Trophoblast cell (in vitro differentiated cells and primary cell): ENCODE measurements at regions not wholly inside any gene's neighbourhood (a gene's known extent, or its start where the extent isn't known, plus 50 kb on each side); places are given as distances from the start of the nearest gene placed in this dataset.

Experiments
- DNase-seq, 2 donors: peaks; one replicate each; pipeline ENCODE4 v3.0.0-alpha.2; 2016
- H2AFZ ChIP-seq: 2 replicates; pipeline ENCODE4 v1.6.1; 2013; ENCODE audit warnings: low read length, moderate library complexity, mild to moderate bottlenecking; ENCODE audit not compliant: insufficient read depth, poor library complexity
- H2AK5ac ChIP-seq: 2 replicates; pipeline ENCODE4 v1.6.1; 2013; ENCODE audit warnings: mild to moderate bottlenecking, low read length
- H2BK120ac ChIP-seq: 2 replicates; pipeline ENCODE4 v1.6.1; 2013; ENCODE audit warnings: low read length, mild to moderate bottlenecking, moderate library complexity; ENCODE audit not compliant: insufficient read depth, poor library complexity
- H2BK12ac ChIP-seq: 2 replicates; pipeline ENCODE4 v1.6.1; 2013; ENCODE audit warnings: mild to moderate bottlenecking, low read length, moderate library complexity
- H2BK5ac ChIP-seq: 2 replicates; pipeline ENCODE4 v1.6.1; 2013; ENCODE audit warnings: low read length, low read depth, moderate library complexity, mild to moderate bottlenecking; ENCODE audit not compliant: poor library complexity
- H3K14ac ChIP-seq: 2 replicates; pipeline ENCODE4 v1.6.1; 2013; ENCODE audit warnings: mild to moderate bottlenecking, low read length
- H3K18ac ChIP-seq: 2 replicates; pipeline ENCODE4 v1.6.1; 2013; ENCODE audit warnings: mild to moderate bottlenecking, low read length
- H3K23ac ChIP-seq: 2 replicates; pipeline ENCODE4 v1.6.1; 2013; ENCODE audit warnings: low read length
- H3K27ac ChIP-seq: 2 replicates; pipeline ENCODE4 v1.5.1; 2013; ENCODE audit warnings: low read depth, mild to moderate bottlenecking, inconsistent platforms, low read length, moderate library complexity
- H3K27me3 ChIP-seq: 2 replicates; pipeline ENCODE4 v1.6.1; 2013; ENCODE audit warnings: inconsistent platforms, mild to moderate bottlenecking, low read length, moderate library complexity; ENCODE audit not compliant: insufficient read depth
- H3K36me3 ChIP-seq, 2 experiments: 1 replicate in 1 of 2; 2 replicates in 1 of 2; pipeline ENCODE4 v1.6.1; 2013; ENCODE audit warnings: low read length in 2 of 2, mild to moderate bottlenecking in 2 of 2, moderate library complexity in 1 of 2; ENCODE audit not compliant: insufficient read depth in 2 of 2, control insufficient read depth in 1 of 2
- H3K4ac ChIP-seq: 2 replicates; pipeline ENCODE4 v1.6.1; 2013; ENCODE audit warnings: low read depth, mild to moderate bottlenecking, low read length, moderate library complexity
- H3K4me1 ChIP-seq, 2 experiments: 1 replicate in 1 of 2; 2 replicates in 1 of 2; pipeline ENCODE4 v1.6.1; 2013; ENCODE audit warnings: low read length in 2 of 2, mild to moderate bottlenecking in 2 of 2, moderate library complexity in 1 of 2; ENCODE audit not compliant: insufficient read depth in 2 of 2, control insufficient read depth in 1 of 2
- H3K4me2 ChIP-seq: 2 replicates; pipeline ENCODE4 v1.6.1; 2013; ENCODE audit warnings: inconsistent platforms, mild to moderate bottlenecking, low read length, moderate library complexity
- H3K4me3 ChIP-seq: 2 replicates; pipeline ENCODE4 v1.5.1; 2013; ENCODE audit warnings: mild to moderate bottlenecking, low read depth, low read length, inconsistent platforms
- H3K79me1 ChIP-seq: one replicate; pipeline ENCODE4 v1.6.1; 2013; ENCODE audit warnings: low read length
- H3K79me2 ChIP-seq: 2 replicates; pipeline ENCODE4 v1.6.1; 2013; ENCODE audit warnings: low read length, mild to moderate bottlenecking; ENCODE audit not compliant: control insufficient read depth, insufficient read depth, poor library complexity
- H3K9ac ChIP-seq: 2 replicates; pipeline ENCODE4 v1.6.1; 2013; ENCODE audit warnings: mild to moderate bottlenecking, low read length
- H3K9me3 ChIP-seq: 2 replicates; pipeline ENCODE4 v1.6.1; 2013; ENCODE audit warnings: low read depth, mild to moderate bottlenecking, control low read depth, inconsistent platforms, low read length; ENCODE audit not compliant: insufficient read depth
- H4K12ac ChIP-seq: 2 replicates; pipeline ENCODE4 v1.6.1; 2013; ENCODE audit warnings: low read depth, mild to moderate bottlenecking, low read length, moderate library complexity
- H4K8ac ChIP-seq: 2 replicates; pipeline ENCODE4 v1.6.1; 2013; ENCODE audit warnings: low read depth, mild to moderate bottlenecking, low read length, moderate library complexity
- H4K91ac ChIP-seq: one replicate; pipeline ENCODE4 v1.6.1; 2013; ENCODE audit warnings: low read depth, mild to moderate bottlenecking, low read length, moderate library complexity
- WGBS: extraction: QIAGEN DNeasy Blood & Tissue Kit; methylation state at CpG from one replicate; pipeline ENCODE4 v1.1.7; 2013; ENCODE audit warnings: missing lambda C conversion rate; ENCODE audit not compliant: insufficient read length, insufficient coverage; ENCODE audit errors: extremely low coverage; 5-methylcytosine and 5-hydroxymethylcytosine counted together

DNA sequence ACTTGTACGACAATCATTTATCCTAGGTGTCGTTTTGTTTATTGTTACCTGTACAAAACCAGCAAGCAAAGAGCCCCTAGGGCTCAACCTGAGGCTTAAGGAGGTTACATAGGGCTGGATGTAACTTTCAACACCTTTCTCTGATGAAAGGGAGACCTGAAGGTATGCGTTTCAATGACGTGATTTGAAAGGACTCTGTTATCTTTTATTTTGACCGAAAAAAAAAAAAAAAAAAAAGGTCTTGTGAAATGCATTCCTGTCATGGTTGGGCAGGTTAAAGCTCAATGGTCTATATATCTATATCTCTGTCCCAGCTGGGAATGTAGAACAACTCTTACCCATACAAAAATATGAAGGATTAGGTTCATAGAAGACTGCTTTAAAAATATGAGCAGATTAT lies 78.7 kb upstream of the SASH1 start:
- Histone ChIP-seq H3K9me3 (no peaks in the 10 kb centered on the region), H3K4me1 (peaks cover 7 to 12% of the 10 kb centered on the region in 2 experiments), H3K9ac (no peak overlapping the region), H2AFZ (no peak overlapping the region), H2BK5ac (no peak overlapping the region), H3K4ac (no peak overlapping the region), H3K79me2 (no peaks in the 10 kb centered on the region), H3K27ac (no peak overlapping the region), H2BK12ac (no peak overlapping the region), H3K36me3 (no peaks in the 10 kb centered on the region), H3K27me3 (no peaks in the 10 kb centered on the region), H3K79me1 (peaks cover 7% of the 10 kb centered on the region), H3K14ac (no peak overlapping the region), H3K4me3 (no peak overlapping the region), H2AK5ac (no peak overlapping the region), H3K4me2 (no peak overlapping the region), H2BK120ac (no peak overlapping the region), H4K91ac (no peak overlapping the region), H3K18ac (no peak overlapping the region), H4K8ac (no peak overlapping the region), H4K12ac (no peak overlapping the region), H3K23ac (no peak overlapping the region)
- no CpG with 5 or more reads among the region's 5 CpGs for WGBS
- peak; percentile 75 to 94 for DNase-seq

DNA sequence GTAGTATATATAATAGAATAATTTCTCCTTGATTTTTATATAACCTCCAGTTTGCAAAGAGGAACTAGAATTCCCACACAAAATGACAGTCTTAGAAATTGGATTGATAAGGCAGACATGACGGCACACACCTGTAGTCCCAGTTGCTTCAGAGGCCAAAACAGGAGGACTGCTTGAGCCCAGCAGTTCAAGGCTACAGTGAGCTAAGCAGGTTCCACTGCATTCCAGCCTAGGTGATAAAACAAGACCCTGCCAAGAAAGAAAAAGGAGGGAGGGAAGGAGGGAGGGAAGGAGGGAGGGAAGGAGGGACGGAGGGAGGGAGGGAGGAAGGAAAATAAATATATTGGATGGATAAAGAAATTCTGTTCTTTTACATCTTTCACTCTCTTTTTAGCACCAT lies 77.6 kb upstream of the SASH1 start:
- WGBS, result 92% methylated on average over 1 of the region's 2 CpGs
- H4K91ac ChIP-seq, result no peak overlapping the region
- H3K36me3 ChIP-seq, result no peaks in the 10 kb centered on the region
- no peak overlapping the region for H3K14ac ChIP-seq
- H3K9me3 ChIP-seq, result no peaks in the 10 kb centered on the region
- H3K27ac ChIP-seq, result no peak overlapping the region
- H3K18ac ChIP-seq, result no peak overlapping the region
- H4K12ac ChIP-seq, result no peak overlapping the region
- no peak overlapping the region for H3K23ac ChIP-seq
- peaks cover 9% of the 10 kb centered on the region for H3K79me1 ChIP-seq
- DNase-seq, result peak; percentile 64 to 79
- no peak overlapping the region for H2BK120ac ChIP-seq
- no peak overlapping the region for H2BK12ac ChIP-seq
- H3K4me1 ChIP-seq, result peaks cover 7 to 12% of the 10 kb centered on the region in 2 experiments
- H3K79me2 ChIP-seq, result no peaks in the 10 kb centered on the region
- no peaks in the 10 kb centered on the region for H3K27me3 ChIP-seq
- no peak overlapping the region for H4K8ac ChIP-seq
- no peak overlapping the region for H2AK5ac ChIP-seq
- H2AFZ ChIP-seq, result no peak overlapping the region
- H3K4me2 ChIP-seq, result no peak overlapping the region
- H3K4me3 ChIP-seq, result no peak overlapping the region
- no peak overlapping the region for H3K9ac ChIP-seq
- no peak overlapping the region for H3K4ac ChIP-seq
- H2BK5ac ChIP-seq, result no peak overlapping the region

DNA sequence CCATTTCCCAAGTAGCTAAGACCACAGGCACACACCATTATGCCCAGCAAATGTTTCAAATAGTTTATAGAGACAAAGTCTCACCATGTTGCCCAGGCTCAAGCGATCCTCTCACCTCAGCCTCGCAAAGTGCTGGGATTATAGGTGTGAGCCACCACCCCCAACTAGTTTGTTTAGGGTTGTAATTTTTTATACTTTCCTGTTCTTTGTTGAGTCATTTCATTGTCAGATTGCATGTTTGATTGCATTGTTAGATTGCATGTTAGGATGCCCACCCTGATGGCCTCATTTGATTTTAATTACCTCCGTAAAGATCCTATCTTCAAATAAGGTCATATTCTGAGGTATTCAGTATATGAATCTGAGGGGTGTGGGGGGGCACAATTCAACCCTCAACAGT lies 73.3 kb upstream of the SASH1 start:
- no peak overlapping the region for H2BK5ac ChIP-seq
- no peak overlapping the region for H4K8ac ChIP-seq
- no peak overlapping the region for H3K4me3 ChIP-seq
- peaks cover 3 to 4% of the 10 kb centered on the region in 2 experiments for H3K4me1 ChIP-seq
- H3K18ac ChIP-seq, result no peak overlapping the region
- no peak for DNase-seq
- H2AFZ ChIP-seq, result no peak overlapping the region
- no peak overlapping the region for H2BK12ac ChIP-seq
- no peak overlapping the region for H3K4me2 ChIP-seq
- H4K91ac ChIP-seq, result no peak overlapping the region
- H2BK120ac ChIP-seq, result no peak overlapping the region
- H3K23ac ChIP-seq, result no peak overlapping the region
- H3K36me3 ChIP-seq, result no peaks in the 10 kb centered on the region
- no peak overlapping the region for H4K12ac ChIP-seq
- WGBS, result no CpG with 5 or more reads among the region's 3 CpGs
- no peak overlapping the region for H3K27ac ChIP-seq
- no peak overlapping the region for H3K9ac ChIP-seq
- H3K4ac ChIP-seq, result no peak overlapping the region
- peaks cover 12% of the 10 kb centered on the region for H3K79me1 ChIP-seq
- no peak overlapping the region for H2AK5ac ChIP-seq
- H3K14ac ChIP-seq, result no peak overlapping the region
- no peaks in the 10 kb centered on the region for H3K79me2 ChIP-seq
- no peaks in the 10 kb centered on the region for H3K27me3 ChIP-seq
- H3K9me3 ChIP-seq, result no peaks in the 10 kb centered on the region

DNA sequence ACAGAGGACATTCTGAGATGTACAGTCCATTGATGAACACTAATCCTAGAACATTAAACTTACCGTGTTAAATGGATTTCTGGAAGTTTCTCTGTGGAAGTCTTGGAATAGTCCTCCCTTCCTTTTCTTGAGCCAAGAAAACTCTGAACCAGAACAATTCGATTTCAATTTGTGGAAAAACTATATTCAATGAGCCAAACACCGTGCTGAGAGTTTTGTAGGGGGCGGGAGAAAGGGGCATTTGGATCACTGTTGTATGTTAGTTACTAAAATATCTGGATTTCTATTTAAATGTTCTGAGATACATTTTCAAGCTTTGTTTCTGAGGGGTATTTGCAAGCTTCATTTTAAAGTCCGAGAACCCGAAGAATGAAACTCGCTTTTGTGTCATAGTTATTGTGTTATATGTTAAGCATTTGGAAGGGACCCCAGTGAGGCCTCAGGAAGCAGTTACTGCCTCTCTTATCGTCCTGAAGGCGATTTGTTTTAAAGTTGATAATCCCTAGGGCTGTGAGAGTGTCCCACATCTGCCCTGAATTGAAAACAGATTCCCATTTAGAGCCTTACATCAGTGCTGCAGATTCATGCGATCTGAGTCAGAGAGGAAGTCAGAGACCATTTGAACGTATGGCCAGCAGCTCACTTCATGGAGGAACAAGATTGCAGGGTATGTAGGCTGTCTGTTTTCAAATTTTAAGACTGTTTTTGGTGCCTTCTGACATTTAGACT lies 70.8 kb upstream of the SASH1 start:
- Histone ChIP-seq H3K27ac (no peak overlapping the region), H2BK12ac (no peak overlapping the region), H3K4ac (no peak overlapping the region), H3K4me3 (no peak overlapping the region), H2AFZ (no peak overlapping the region), H2BK120ac (no peak overlapping the region), H3K79me2 (no peaks in the 10 kb centered on the region), H3K4me1 (no peaks in the 10 kb centered on the region), H3K36me3 (no peaks in the 10 kb centered on the region), H2BK5ac (no peak overlapping the region), H3K23ac (no peak overlapping the region), H2AK5ac (no peak overlapping the region), H3K9ac (no peak overlapping the region), H3K14ac (no peak overlapping the region), H3K27me3 (no peaks in the 10 kb centered on the region), H3K79me1 (peaks cover 7% of the 10 kb centered on the region), H3K9me3 (no peaks in the 10 kb centered on the region), H4K8ac (no peak overlapping the region), H3K4me2 (no peak overlapping the region), H3K18ac (no peak overlapping the region), H4K91ac (no peak overlapping the region), H4K12ac (no peak overlapping the region)
- WGBS, result no CpG with 5 or more reads among the region's 11 CpGs
- peak; percentile 54 to 79 for DNase-seq
